Fibroblast of the aortic adventitia (primary cell): ENCODE measurements at regions not wholly inside any gene's neighbourhood (a gene's known extent, or its start where the extent isn't known, plus 50 kb on each side); places are given as distances from the start of the nearest gene placed in this dataset.

ENCODE experiments used
- DNase-seq: peaks from one replicate; pipeline ENCODE4 v3.0.0-alpha.2; 2010; ENCODE audit warnings: low read depth
- H3K4me3 ChIP-seq: 2 replicates; pipeline ENCODE4 v1.5.1; 2011; ENCODE audit warnings: low read depth, mild to moderate bottlenecking, control low read depth, low read length, moderate library complexity
- TF ChIP-seq, protein P1 (sequence below): IDR thresholded peaks from 2 replicates; pipeline ENCODE4 v1.5.1; 2011; ENCODE audit warnings: mild to moderate bottlenecking, low read length, control low read depth, inconsistent platforms; ENCODE audit not compliant: insufficient read depth

DNA sequence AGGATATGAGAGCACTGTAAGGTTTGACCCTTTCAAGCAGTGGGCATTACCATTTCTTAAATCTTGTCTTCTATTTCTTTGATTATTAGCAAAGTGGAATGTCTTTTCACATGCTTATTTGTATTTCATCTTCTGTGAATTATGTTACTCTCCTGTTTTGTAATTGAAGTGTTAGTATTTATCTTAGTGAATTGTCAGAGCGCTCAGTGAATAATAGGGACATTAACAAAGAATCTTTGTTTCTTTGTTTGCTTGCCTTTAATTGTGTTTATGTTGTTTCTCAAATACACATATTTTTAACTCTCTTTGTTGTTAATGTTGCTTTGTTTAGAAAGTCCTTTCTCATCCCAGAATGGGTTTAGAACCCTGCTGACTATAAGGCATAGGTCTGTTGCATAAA lies 259.3 kb downstream of the RRAGC start:
- no peak overlapping the region for H3K4me3 ChIP-seq
- TF ChIP-seq, protein P1, sequence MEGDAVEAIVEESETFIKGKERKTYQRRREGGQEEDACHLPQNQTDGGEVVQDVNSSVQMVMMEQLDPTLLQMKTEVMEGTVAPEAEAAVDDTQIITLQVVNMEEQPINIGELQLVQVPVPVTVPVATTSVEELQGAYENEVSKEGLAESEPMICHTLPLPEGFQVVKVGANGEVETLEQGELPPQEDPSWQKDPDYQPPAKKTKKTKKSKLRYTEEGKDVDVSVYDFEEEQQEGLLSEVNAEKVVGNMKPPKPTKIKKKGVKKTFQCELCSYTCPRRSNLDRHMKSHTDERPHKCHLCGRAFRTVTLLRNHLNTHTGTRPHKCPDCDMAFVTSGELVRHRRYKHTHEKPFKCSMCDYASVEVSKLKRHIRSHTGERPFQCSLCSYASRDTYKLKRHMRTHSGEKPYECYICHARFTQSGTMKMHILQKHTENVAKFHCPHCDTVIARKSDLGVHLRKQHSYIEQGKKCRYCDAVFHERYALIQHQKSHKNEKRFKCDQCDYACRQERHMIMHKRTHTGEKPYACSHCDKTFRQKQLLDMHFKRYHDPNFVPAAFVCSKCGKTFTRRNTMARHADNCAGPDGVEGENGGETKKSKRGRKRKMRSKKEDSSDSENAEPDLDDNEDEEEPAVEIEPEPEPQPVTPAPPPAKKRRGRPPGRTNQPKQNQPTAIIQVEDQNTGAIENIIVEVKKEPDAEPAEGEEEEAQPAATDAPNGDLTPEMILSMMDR: no peak
- no peak for DNase-seq

DNA sequence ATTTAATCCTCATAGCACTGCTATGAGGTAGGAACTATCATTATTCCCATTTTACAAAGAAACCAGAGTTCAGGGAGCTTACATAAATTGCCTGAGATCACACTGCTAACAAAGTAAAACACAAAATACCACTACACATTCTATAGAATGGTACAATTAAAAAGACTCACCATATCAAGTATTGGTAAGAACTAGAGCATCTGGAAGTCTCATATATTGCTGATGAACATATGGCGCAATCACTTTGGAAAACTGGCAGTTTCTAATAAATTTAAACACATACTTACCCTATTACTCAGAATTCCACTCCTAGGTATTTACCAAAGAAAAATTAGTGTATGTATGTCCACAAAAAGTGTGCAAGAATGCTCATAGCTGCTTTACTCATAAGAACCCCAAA lies 261.5 kb downstream of the RRAGC start:
- TF ChIP-seq, protein P1: no peak

DNA sequence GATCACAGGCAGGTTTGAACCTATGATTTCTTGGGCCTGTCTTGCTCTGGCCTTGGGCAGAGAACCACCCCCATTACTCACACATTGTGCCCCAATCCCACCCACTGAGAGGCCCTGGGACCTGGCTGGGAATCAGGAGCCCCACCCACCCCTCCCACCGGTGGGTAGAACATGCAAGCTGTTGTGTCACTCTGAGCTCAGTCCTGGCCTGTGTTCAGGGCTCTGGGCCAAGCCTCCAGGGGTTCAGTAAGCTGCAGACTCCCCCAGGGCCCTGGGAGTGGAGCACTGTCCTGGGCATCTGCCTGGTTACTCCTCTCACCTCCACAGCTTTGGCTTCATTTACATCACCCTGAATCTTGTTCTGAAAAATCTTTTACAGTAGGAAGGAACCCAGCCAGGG lies 270.5 kb downstream of the RRAGC start:
- peak; percentile 12 for DNase-seq

More for the DNA sequence above, 261.5 kb downstream of the RRAGC start:
- no peak overlapping the region for H3K4me3 ChIP-seq
- no peak for DNase-seq

DNA sequence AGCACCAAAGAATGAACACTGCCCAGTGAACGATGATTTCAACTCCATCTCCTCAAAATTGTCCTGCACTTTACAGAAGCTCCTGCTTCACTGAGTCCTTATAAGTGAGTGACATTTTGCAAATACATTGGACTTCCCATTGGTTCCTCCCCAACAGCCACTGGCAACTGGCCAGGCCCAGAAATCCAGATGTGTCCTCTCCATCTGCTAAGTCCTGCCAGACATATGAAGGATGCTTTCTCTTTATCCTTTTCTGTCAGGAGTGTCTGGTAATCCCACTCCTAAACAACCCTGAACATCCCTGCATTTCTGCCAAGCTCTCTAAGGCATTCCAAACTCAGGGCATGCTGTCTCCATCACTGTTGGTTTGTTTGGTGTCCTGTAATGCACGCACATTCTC lies 271.8 kb downstream of the RRAGC start:
- no peak overlapping the region for H3K4me3 ChIP-seq
- no peak for DNase-seq
- TF ChIP-seq, protein P1: no peak

More for the DNA sequence above, 270.5 kb downstream of the RRAGC start:
- TF ChIP-seq, protein P1: no peak
- no peak overlapping the region for H3K4me3 ChIP-seq

DNA sequence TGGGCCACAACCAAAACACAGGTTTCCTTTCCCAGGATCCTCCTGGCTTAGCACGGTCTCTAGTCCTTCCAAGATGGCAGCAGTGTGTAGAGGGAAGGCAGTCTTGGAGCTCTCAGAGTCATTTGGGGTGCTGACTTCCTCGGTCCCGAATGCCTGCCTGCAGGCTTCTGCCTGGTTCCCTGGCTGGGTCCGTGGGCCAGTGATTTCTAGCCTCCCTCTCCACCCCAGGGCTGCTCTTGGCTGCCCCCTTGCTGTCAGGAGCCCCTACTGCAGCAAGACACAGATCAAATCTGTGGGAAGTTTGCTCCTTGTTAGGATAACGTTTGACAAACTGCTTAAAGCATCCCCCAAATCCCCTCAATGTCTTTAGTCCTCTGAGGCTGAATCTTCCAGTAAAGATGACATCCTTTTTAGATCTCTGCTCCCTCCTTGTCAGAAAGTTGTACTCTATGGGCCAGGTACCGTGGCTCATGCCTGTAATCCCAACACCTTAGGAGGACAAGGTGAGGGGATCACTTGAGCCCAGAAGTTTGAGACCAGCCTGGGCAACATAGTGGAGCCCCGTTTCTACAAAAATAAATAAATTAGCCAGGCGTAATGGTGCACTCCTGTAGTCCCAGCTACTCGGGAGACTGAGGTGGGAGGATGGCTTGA lies 272.5 kb downstream of the RRAGC start:
- H3K4me3 ChIP-seq: no peak overlapping the region
- DNase-seq: peak; percentile 3
- TF ChIP-seq, protein P1: peak; percentile 70

DNA sequence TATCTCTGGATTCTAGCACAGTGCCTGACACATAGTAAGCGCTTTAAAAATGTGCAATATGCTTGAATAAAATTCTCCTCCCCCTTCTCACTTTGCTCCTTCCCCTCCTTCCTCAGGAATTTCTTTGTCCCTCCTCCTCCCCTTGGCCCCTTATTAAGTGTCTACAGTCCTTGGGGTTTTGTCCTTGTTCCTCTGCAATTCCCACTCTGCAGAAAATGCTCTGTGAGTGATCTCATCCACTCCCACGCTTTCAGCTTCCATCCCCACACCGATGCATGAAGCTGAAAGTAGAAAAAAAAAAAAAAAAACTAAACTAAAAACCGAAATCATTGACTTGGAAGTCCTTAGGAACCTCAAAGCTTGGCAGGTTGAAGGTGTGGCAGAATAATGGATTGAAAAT lies 273.6 kb downstream of the RRAGC start:
- H3K4me3 ChIP-seq: no peak overlapping the region
- no peak for DNase-seq
- TF ChIP-seq, protein P1: no peak

DNA sequence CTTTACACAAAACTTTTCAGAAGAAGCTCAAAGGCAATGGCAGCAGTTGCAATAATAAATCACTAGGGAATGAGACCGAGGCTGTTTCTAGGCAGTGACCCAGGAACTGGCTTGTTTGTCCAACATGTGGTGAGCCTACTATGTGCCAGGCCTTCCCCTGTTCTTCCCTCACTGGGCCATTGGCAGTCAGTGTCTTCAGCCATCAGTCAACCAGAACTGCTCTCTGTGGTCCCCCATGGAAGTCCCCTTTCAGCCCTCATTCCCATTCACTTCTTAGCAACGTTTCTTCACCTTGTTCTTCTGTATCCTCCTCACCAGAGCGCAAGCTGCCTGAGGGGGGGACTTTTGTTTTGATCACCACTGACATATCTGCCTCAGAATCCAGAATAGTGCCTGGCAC lies 274.1 kb downstream of the RRAGC start:
- TF ChIP-seq, protein P1: no peak
- no peak overlapping the region for H3K4me3 ChIP-seq
- no peak for DNase-seq
